Activated naive CD4-positive, alpha-beta T cell treated with anti-CD3 and anti-CD28 coated beads, Interleukin-2, amount 50 U/mL, for 72 hours (primary cell): ENCODE measurements at regions not wholly inside any gene's neighbourhood (a gene's known extent, or its start where the extent isn't known, plus 50 kb on each side); places are given as distances from the start of the nearest gene placed in this dataset.

ENCODE experiments used
- ATAC-seq, 2 donors: fragments of 150-1000 bp; cut with Tn5 transposase; 2 replicates each; pipeline ENCODE4 v1.10.0; 2021; ENCODE audit warnings: mild to moderate bottlenecking in 2 of 2, moderate library complexity in 2 of 2
- DNase-seq, 2 donors: peaks; one replicate each; pipeline ENCODE4 v3.0.0; 2021 to 2022; ENCODE audit warnings: low spot score in 2 of 2
- H3K27ac Mint-ChIP-seq, 2 donors: one replicate each; pipeline ENCODE4 v1.8.0; 2022; ENCODE audit warnings: mild to moderate bottlenecking in 2 of 2, mixed read lengths in 2 of 2
- H3K36me3 Mint-ChIP-seq, 2 donors: one replicate each; pipeline ENCODE4 v1.8.0; 2022; ENCODE audit warnings: mixed read lengths in 2 of 2
- H3K9me3 Mint-ChIP-seq, 2 donors: one replicate each; pipeline ENCODE4 v1.8.0; 2022; ENCODE audit warnings: mixed read lengths in 2 of 2

GRCh38 chrY:15162211-15162610 lies 637.9 kb downstream of the NLGN4Y start:
- DNase-seq (no peak), ATAC-seq (no peak)
- Mint-ChIP-seq H3K36me3 (peaks cover 0 to 4% of the 10 kb centered on the region in 2 donors), H3K9me3 (peaks cover 0 to 9% of the 10 kb centered on the region in 2 donors), H3K27ac (no peak overlapping the region)

- H3K27ac Mint-ChIP-seq, result no peak overlapping the region
- ATAC-seq (no peak), DNase-seq (no peak)
- H3K9me3 Mint-ChIP-seq, result no peaks in the 10 kb centered on the region
- H3K36me3 Mint-ChIP-seq, result no peaks in the 10 kb centered on the region
Observed at GRCh38 chrY:15179890-15180289, 655.6 kb downstream of the NLGN4Y start.

- ATAC-seq (no peak), DNase-seq (no peak)
- no peak overlapping the region for H3K27ac Mint-ChIP-seq
- H3K9me3 Mint-ChIP-seq, result peaks cover 8 to 14% of the 10 kb centered on the region in 2 donors
- no peaks in the 10 kb centered on the region for H3K36me3 Mint-ChIP-seq
Observed at GRCh38 chrY:15229056-15229455, 704.7 kb downstream of the NLGN4Y start.

GRCh38 chrY:15239596-15240132 lies 715.3 kb downstream of the NLGN4Y start:
- Mint-ChIP-seq H3K36me3 (no peaks in the 10 kb centered on the region), H3K9me3 (peaks cover 0 to 2% of the 10 kb centered on the region in 2 donors), H3K27ac (no peak overlapping the region)
- no peak for DNase-seq
- ATAC-seq, result no peak

- H3K9me3 Mint-ChIP-seq, result no peaks in the 10 kb centered on the region
- no peak for ATAC-seq
- DNase-seq, result no peak
- H3K36me3 Mint-ChIP-seq, result no peaks in the 10 kb centered on the region
- H3K27ac Mint-ChIP-seq, result no peak overlapping the region
Observed at GRCh38 chrY:15259286-15259685, 735.0 kb downstream of the NLGN4Y start.

GRCh38 chrY:15286572-15286971 lies 762.2 kb downstream of the NLGN4Y start:
- no peak overlapping the region for H3K27ac Mint-ChIP-seq
- DNase-seq, result no peak

GRCh38 chrY:15289821-15290220 lies 765.5 kb downstream of the NLGN4Y start:
- Mint-ChIP-seq H3K9me3 (no peaks in the 10 kb centered on the region), H3K27ac (no peak overlapping the region), H3K36me3 (no peaks in the 10 kb centered on the region)
- no peak for ATAC-seq
- DNase-seq, result no peak

More at GRCh38 chrY:15286572-15286971, 762.2 kb downstream of the NLGN4Y start:
- Mint-ChIP-seq H3K36me3 (no peaks in the 10 kb centered on the region), H3K9me3 (no peaks in the 10 kb centered on the region)
- ATAC-seq, result no peak

- DNase-seq (no peak), ATAC-seq (no peak)
- Mint-ChIP-seq H3K27ac (no peak overlapping the region), H3K9me3 (no peaks in the 10 kb centered on the region), H3K36me3 (no peaks in the 10 kb centered on the region)
Observed at GRCh38 chrY:15292881-15293280, 768.6 kb downstream of the NLGN4Y start.

GRCh38 chrY:15301879-15302278 lies 777.5 kb downstream of the NLGN4Y start:
- no peaks in the 10 kb centered on the region for H3K36me3 Mint-ChIP-seq
- DNase-seq (no peak), ATAC-seq (no peak)
- H3K27ac Mint-ChIP-seq, result no peak overlapping the region
- peaks cover 0 to 3% of the 10 kb centered on the region in 2 donors for H3K9me3 Mint-ChIP-seq

GRCh38 chrY:15312166-15312565 lies 787.8 kb downstream of the NLGN4Y start:
- Mint-ChIP-seq H3K9me3 (peaks cover 6 to 10% of the 10 kb centered on the region in 2 donors), H3K36me3 (no peaks in the 10 kb centered on the region), H3K27ac (no peak overlapping the region)
- ATAC-seq (no peak), DNase-seq (no peak)

- H3K36me3 Mint-ChIP-seq, result peaks cover 0 to 10% of the 10 kb centered on the region in 2 donors
Observed at GRCh38 chrY:15324189-15324588, 799.9 kb downstream of the NLGN4Y start.

GRCh38 chrY:15325201-15325600 lies 800.9 kb downstream of the NLGN4Y start:
- no peaks in the 10 kb centered on the region for H3K9me3 Mint-ChIP-seq
- ATAC-seq (no peak), DNase-seq (no peak)
- no peak overlapping the region for H3K27ac Mint-ChIP-seq
- peaks cover 0 to 6% of the 10 kb centered on the region in 2 donors for H3K36me3 Mint-ChIP-seq

More at GRCh38 chrY:15324189-15324588, 799.9 kb downstream of the NLGN4Y start:
- peaks cover 0 to 4% of the 10 kb centered on the region in 2 donors for H3K9me3 Mint-ChIP-seq
- DNase-seq, result no peak
- no peak overlapping the region for H3K27ac Mint-ChIP-seq
- no peak for ATAC-seq

- no peak for ATAC-seq
- Mint-ChIP-seq H3K9me3 (no peaks in the 10 kb centered on the region), H3K27ac (no peak overlapping the region), H3K36me3 (no peaks in the 10 kb centered on the region)
- DNase-seq, result no peak
Observed at GRCh38 chrY:15326673-15327072, 802.3 kb downstream of the NLGN4Y start.

- Mint-ChIP-seq H3K36me3 (no peaks in the 10 kb centered on the region), H3K27ac (no peak overlapping the region), H3K9me3 (no peaks in the 10 kb centered on the region)
- DNase-seq, result no peak
- ATAC-seq, result no peak
Observed at GRCh38 chrY:15328848-15329247, 804.5 kb downstream of the NLGN4Y start.

GRCh38 chrY:15343522-15343921 lies 819.2 kb downstream of the NLGN4Y start:
- ATAC-seq (no peak), DNase-seq (no peak)
- peaks cover 7 to 13% of the 10 kb centered on the region in 2 donors for H3K9me3 Mint-ChIP-seq
- H3K27ac Mint-ChIP-seq, result no peak overlapping the region
- peaks cover 0 to 6% of the 10 kb centered on the region in 2 donors for H3K36me3 Mint-ChIP-seq

GRCh38 chrY:15345471-15346155 lies 821.3 kb downstream of the NLGN4Y start:
- no peak for DNase-seq

GRCh38 chrY:15349351-15349750 lies 825.0 kb downstream of the NLGN4Y start:
- Mint-ChIP-seq H3K9me3 (no peaks in the 10 kb centered on the region), H3K36me3 (peaks cover 0 to 5% of the 10 kb centered on the region in 2 donors), H3K27ac (no peak overlapping the region)
- ATAC-seq (no peak), DNase-seq (no peak)

More at GRCh38 chrY:15345471-15346155, 821.3 kb downstream of the NLGN4Y start:
- Mint-ChIP-seq H3K36me3 (peaks cover 0 to 1% of the 10 kb centered on the region in 2 donors), H3K27ac (no peak overlapping the region), H3K9me3 (peaks cover 4 to 5% of the 10 kb centered on the region in 2 donors)
- ATAC-seq, result no peak

- no peaks in the 10 kb centered on the region for H3K9me3 Mint-ChIP-seq
- peaks cover 0 to 5% of the 10 kb centered on the region in 2 donors for H3K36me3 Mint-ChIP-seq
- no peak overlapping the region for H3K27ac Mint-ChIP-seq
- ATAC-seq (no peak), DNase-seq (no peak)
Observed at GRCh38 chrY:15355321-15355720, 831.0 kb downstream of the NLGN4Y start.
